GM21390 (cell line): ENCODE measurements at regions not wholly inside any gene's neighbourhood (a gene's known extent, or its start where the extent isn't known, plus 50 kb on each side); places are given as distances from the start of the nearest gene placed in this dataset.
"Not testable (repeated sequence)": the region's sequence is repeated elsewhere in the genome, so short reads cannot be mapped to it uniquely, and the experiment has no call there.

Experiments used
- ATAC-seq: cut with Tn5 transposase; IDR thresholded peaks from one replicate; pipeline ENCODE4 v1.9.1; 2021; ENCODE audit not compliant: unreplicated experiment

- not testable (repeated sequence) for ATAC-seq
These were observed 5455.9 kb upstream of the TPTE start for GRCh38 chr21:5065240-5066211.

- not testable (repeated sequence) for ATAC-seq
These were observed 5454.6 kb upstream of the TPTE start for GRCh38 chr21:5066682-5067251.

- ATAC-seq = not testable (repeated sequence)
These were observed 5453.9 kb upstream of the TPTE start for GRCh38 chr21:5067326-5068048.

GRCh38 chr21:5068649-5069048 lies 5452.7 kb upstream of the TPTE start:
- not testable (repeated sequence) for ATAC-seq

GRCh38 chr21:5071180-5071579 lies 5450.2 kb upstream of the TPTE start:
- not testable (repeated sequence) for ATAC-seq

- not testable (repeated sequence) for ATAC-seq
These were observed 5444.5 kb upstream of the TPTE start for GRCh38 chr21:5076854-5077253.

- not testable (repeated sequence) for ATAC-seq
These were observed 5442.0 kb upstream of the TPTE start for GRCh38 chr21:5079361-5079760.

- not testable (repeated sequence) for ATAC-seq
These were observed 5441.4 kb upstream of the TPTE start for GRCh38 chr21:5080015-5080414.

GRCh38 chr21:5084246-5084645 lies 5437.1 kb upstream of the TPTE start:
- not testable (repeated sequence) for ATAC-seq

GRCh38 chr21:5085456-5085855 lies 5435.9 kb upstream of the TPTE start:
- not testable (repeated sequence) for ATAC-seq

GRCh38 chr21:5086416-5086815 lies 5435.0 kb upstream of the TPTE start:
- ATAC-seq = not testable (repeated sequence)

- ATAC-seq = not testable (repeated sequence)
These were observed 5432.6 kb upstream of the TPTE start for GRCh38 chr21:5088820-5089219.

GRCh38 chr21:5089399-5090089 lies 5431.8 kb upstream of the TPTE start:
- ATAC-seq = not testable (repeated sequence)

GRCh38 chr21:5090132-5091079 lies 5431.0 kb upstream of the TPTE start:
- not testable (repeated sequence) for ATAC-seq

- not testable (repeated sequence) for ATAC-seq
These were observed 5430.1 kb upstream of the TPTE start for GRCh38 chr21:5091274-5091673.

GRCh38 chr21:5095628-5096027 lies 5425.8 kb upstream of the TPTE start:
- ATAC-seq = not testable (repeated sequence)

- ATAC-seq = not testable (repeated sequence)
These were observed 5423.2 kb upstream of the TPTE start for GRCh38 chr21:5098010-5098743.

GRCh38 chr21:5100604-5101174 lies 5420.7 kb upstream of the TPTE start:
- ATAC-seq = not testable (repeated sequence)

- not testable (repeated sequence) for ATAC-seq
These were observed 5419.6 kb upstream of the TPTE start for GRCh38 chr21:5101749-5102148.
